VCaP (cell line): ENCODE measurements at regions not wholly inside any gene's neighbourhood (a gene's known extent, or its start where the extent isn't known, plus 50 kb on each side); places are given as distances from the start of the nearest gene placed in this dataset.

Experiments
- H3K27ac ChIP-seq: fragments of 450-650 bp; 2 replicates; pipeline ENCODE4 v1.5.1; 2017
- CTCF ChIP-seq: fragments of 450-650 bp; conservative IDR thresholded peaks from 2 replicates; pipeline ENCODE4 v1.5.1; 2017; ENCODE audit warnings: mild to moderate bottlenecking, moderate library complexity

- no peak for TF ChIP-seq CTCF
- H3K27ac ChIP-seq, result no peak overlapping the region
These were observed 440.0 kb downstream of the MATN1 start for GRCh38 chr1:30283199-30283962.

- TF ChIP-seq CTCF, result no peak
These were observed 442.8 kb downstream of the MATN1 start for GRCh38 chr1:30280572-30280971.

GRCh38 chr1:30277911-30278310 is 445.5 kb downstream of the MATN1 start:
- TF ChIP-seq CTCF, result no peak
- H3K27ac ChIP-seq, result no peak overlapping the region

More at GRCh38 chr1:30280572-30280971, 442.8 kb downstream of the MATN1 start:
- no peak overlapping the region for H3K27ac ChIP-seq

GRCh38 chr1:30277415-30277814 is 446.0 kb downstream of the MATN1 start:
- TF ChIP-seq CTCF, result no peak

GRCh38 chr1:30275926-30276764 is 447.2 kb downstream of the MATN1 start:
- TF ChIP-seq CTCF, result no peak
- H3K27ac ChIP-seq, result no peak overlapping the region

More at GRCh38 chr1:30277415-30277814, 446.0 kb downstream of the MATN1 start:
- no peak overlapping the region for H3K27ac ChIP-seq

GRCh38 chr1:30274976-30275621 is 448.3 kb downstream of the MATN1 start:
- H3K27ac ChIP-seq, result no peak overlapping the region
- TF ChIP-seq CTCF, result no peak
